Activated CD8-positive, alpha-beta T cell treated with anti-CD3 and anti-CD28 coated beads, Interleukin-2, amount 10 ng/mL, durations not matched to agents 7 days and 5 days (primary cell): ENCODE measurements at regions not wholly inside any gene's neighbourhood (a gene's known extent, or its start where the extent isn't known, plus 50 kb on each side); places are given as distances from the start of the nearest gene placed in this dataset.
"Not testable (repeated sequence)": the region's sequence is repeated elsewhere in the genome, so short reads cannot be mapped to it uniquely, and the experiment has no call there.

ENCODE experiments used
- ATAC-seq: fragments of 150-1000 bp; cut with Tn5 transposase; one replicate; pipeline ENCODE4 v1.10.0; 2021; ENCODE audit warnings: moderate library complexity
- CTCF ChIA-PET: fragments of 350-600 bp; sonication (Branson Sonifier 250); formaldehyde crosslinking; loops from one replicate; lab custom pipeline; 2021; ENCODE audit warnings: antibody characterized with exemption; lab: Charles Lee
- POLR2A ChIA-PET: fragments of 350-600 bp; sonication (Branson Sonifier 250); formaldehyde crosslinking; loops from one replicate; lab custom pipeline; 2021; ENCODE audit warnings: antibody characterized with exemption; lab: Charles Lee
- DNase-seq: peaks from one replicate; pipeline ENCODE4 v3.0.0-alpha.2; 2020
- H3K27ac Mint-ChIP-seq: one replicate; pipeline ENCODE4 v1.8.0; 2021; ENCODE audit warnings: mild to moderate bottlenecking, mixed read lengths
- H3K27me3 Mint-ChIP-seq: one replicate; pipeline ENCODE4 v1.8.0; 2021; ENCODE audit warnings: low read depth, mixed read lengths
- H3K36me3 Mint-ChIP-seq: one replicate; pipeline ENCODE4 v1.8.0; 2021; ENCODE audit warnings: low read depth, mixed read lengths
- H3K4me1 Mint-ChIP-seq: one replicate; pipeline ENCODE4 v1.8.0; 2021; ENCODE audit warnings: low read depth, mixed read lengths
- H3K4me3 Mint-ChIP-seq: one replicate; pipeline ENCODE4 v1.8.0; 2021; ENCODE audit warnings: mild to moderate bottlenecking, mixed read lengths
- H3K9me3 Mint-ChIP-seq: one replicate; pipeline ENCODE4 v1.8.0; 2022; ENCODE audit warnings: mixed read lengths; ENCODE audit not compliant: insufficient read depth

DNA sequence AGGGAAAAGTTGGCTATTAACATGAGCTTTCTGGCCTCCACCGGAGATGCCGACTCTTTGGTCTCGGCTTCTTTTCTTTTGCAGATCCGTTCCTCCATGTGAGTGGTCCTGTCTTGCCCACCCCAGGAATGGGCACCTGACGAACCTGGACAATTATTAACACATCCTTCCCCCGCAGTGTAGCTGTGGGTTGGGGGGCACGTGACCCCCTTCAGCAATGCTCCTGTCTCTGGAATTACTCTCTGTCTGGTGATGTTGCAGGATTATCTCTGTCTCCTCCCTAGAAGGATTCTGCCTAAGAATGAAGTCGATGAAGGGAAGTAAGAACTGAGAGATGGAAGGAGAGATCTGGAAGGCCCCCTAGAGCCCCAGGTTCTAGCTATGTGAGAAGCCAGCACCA is 115.2 kb upstream of the NPAS2 start:
- H3K4me1 Mint-ChIP-seq, result peaks cover 10% of the 10 kb centered on the region
- no peaks in the 10 kb centered on the region for H3K9me3 Mint-ChIP-seq

DNA sequence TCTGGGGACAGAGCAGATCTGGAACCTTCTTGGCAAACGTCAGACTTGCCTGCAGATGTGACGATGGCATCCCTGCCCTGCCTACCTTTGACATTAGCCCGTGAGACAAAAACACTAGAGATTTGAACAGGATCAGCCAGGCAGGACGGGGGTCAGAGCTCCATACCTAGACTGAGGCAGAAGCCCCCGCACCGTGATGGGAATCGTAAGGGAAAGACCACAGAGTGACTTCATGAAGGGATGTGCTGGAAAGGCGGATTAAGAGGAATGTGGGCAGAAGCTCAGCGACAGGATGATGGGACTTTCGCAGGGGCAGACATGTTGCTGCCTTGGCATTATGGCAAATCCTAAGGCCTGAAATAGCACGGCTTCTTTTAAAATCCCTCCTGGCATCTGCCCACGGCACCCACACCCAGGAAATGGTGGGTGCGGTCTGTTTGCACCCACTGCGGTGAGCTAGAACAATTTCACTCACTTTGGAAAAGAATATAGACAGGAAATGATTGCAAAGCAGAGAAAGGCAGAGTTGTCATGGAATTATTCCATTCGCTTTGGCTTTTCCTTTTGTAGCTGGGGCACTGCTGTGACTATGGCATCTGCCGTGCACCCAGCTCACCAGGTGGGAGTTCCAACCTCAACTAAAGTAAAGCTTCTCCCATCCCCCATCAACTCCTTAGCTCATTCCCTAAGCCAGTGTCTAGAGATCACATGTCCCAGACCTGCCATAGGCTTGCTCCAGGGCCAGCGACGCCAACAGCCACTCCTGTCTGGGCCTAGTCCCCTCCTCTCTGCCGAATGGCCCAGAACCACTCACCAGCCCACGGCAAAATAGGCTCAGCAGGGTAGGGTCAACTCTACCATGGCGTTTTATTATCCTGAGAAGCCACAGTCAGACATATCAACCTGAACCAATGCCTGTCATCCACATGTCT is 112.7 kb upstream of the NPAS2 start:
- POLR2A ChIA-PET, result no interaction called here
- H3K4me3 Mint-ChIP-seq, result no peak overlapping the region

More for the DNA sequence above, 115.2 kb upstream of the NPAS2 start:
- POLR2A ChIA-PET, result no interaction called here
- CTCF ChIA-PET, result interaction anchor here (1.1 kb wide), 1 partner anchor 95 kb away, joined by 3 read pairs; no protein-coding TSS in a partner anchor
- no peak overlapping the region for H3K27ac Mint-ChIP-seq
- H3K36me3 Mint-ChIP-seq, result no peaks in the 10 kb centered on the region
- DNase-seq (no peak), ATAC-seq (no peak)
- no peak overlapping the region for H3K4me3 Mint-ChIP-seq
- H3K27me3 Mint-ChIP-seq, result peaks cover 5% of the 10 kb centered on the region

DNA sequence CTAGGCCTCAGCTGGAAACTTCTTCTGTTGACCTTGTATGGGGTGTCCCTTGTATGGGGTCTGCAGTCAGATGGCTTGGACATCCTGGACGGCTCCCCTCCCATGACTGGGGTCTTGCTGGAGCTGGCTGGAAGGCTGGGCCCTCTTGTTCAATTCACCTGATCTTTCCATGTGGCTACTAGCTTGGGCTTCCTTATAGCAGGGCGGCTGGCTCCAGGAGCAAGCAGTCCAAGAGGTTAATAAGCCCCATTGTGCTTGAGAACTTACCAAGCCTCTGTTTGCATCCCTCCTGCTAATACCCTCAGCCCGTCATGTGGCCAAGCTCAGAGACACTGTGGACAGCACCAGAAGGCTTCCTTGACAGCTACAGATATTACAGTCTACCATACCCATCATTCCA is 111.6 kb upstream of the NPAS2 start:
- POLR2A ChIA-PET, result no interaction called here
- H3K27me3 Mint-ChIP-seq, result no peaks in the 10 kb centered on the region
- no peak overlapping the region for H3K4me3 Mint-ChIP-seq
- no peaks in the 10 kb centered on the region for H3K9me3 Mint-ChIP-seq
- CTCF ChIA-PET, result interaction anchor here (1.0 kb wide), 1 partner anchor 99 kb away, joined by 3 read pairs; no protein-coding TSS in a partner anchor
- H3K27ac Mint-ChIP-seq, result no peak overlapping the region
- no peak for ATAC-seq
- no peak for DNase-seq
- peaks cover 10% of the 10 kb centered on the region for H3K4me1 Mint-ChIP-seq
- H3K36me3 Mint-ChIP-seq, result no peaks in the 10 kb centered on the region

More for the DNA sequence above, 112.7 kb upstream of the NPAS2 start:
- Mint-ChIP-seq H3K9me3 (no peaks in the 10 kb centered on the region), H3K27me3 (peaks cover 2% of the 10 kb centered on the region), H3K36me3 (no peaks in the 10 kb centered on the region), H3K4me1 (peaks cover 10% of the 10 kb centered on the region), H3K27ac (no peak overlapping the region)
- ATAC-seq (no peak), DNase-seq (peak; percentile 4)
- CTCF ChIA-PET, result interaction anchor here (0.6 to 1.0 kb wide), 3 partner anchors 97 to 546 kb away, joined by 3 read pairs; no protein-coding TSS in a partner anchor

DNA sequence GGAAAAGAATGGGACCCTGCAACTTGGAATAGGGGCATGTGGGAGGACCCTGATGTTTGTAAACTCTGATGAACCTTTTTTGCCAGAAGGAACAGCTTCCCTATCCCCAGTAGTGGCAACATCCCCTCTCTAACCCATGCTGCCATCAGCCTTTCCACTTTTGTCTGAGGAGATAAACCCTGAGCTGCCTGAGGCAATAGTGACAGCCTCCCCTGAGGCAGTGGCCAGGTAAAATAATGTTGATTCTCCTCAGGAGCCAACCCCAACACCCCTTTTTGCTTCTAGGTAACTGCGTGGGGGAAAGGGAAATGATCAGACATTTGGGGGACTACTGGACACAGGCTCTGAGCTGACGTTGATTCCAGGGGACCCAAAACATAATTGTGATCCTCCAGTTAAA is 106.8 kb upstream of the NPAS2 start:
- Mint-ChIP-seq H3K27me3 (no peaks in the 10 kb centered on the region), H3K9me3 (no peaks in the 10 kb centered on the region), H3K27ac (no peak overlapping the region), H3K4me1 (no peaks in the 10 kb centered on the region), H3K36me3 (no peaks in the 10 kb centered on the region), H3K4me3 (no peak overlapping the region)
- ATAC-seq (no peak), DNase-seq (no peak)
- ChIA-PET CTCF (no interaction called here), POLR2A (no interaction called here)

DNA sequence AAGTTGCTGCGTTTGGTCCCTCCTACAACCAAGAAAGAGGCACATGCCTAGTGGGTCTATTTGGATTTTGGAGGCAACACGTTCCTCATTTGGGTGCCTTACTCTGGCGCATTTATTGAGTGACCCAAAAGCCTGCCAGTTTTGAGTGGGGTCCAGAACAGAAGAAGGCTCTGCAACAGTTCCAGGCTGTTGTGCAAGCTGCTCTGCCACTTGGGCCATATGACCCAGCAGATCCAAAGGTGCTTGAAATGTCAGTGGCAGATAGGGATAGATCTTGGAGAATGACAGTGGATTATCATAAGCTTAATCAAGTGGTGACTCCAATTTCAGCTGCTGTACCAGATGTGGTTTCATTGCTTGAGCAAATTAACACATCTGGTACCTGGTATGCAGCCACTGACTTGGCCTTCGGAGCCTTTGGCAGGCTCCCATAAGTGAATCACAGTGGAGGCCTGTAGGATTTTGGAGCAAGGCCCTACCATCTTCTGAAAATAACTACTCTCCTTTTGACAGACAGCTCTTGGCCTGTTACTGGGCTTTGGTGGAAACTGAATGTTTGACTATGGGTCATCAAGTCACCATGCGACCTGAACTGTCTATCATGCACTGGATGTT is 105.4 kb upstream of the NPAS2 start:
- DNase-seq, H3K27ac Mint-ChIP-seq, CTCF ChIA-PET, POLR2A ChIA-PET, H3K9me3 Mint-ChIP-seq, H3K36me3 Mint-ChIP-seq, H3K4me1 Mint-ChIP-seq, ATAC-seq, H3K27me3 Mint-ChIP-seq, H3K4me3 Mint-ChIP-seq: not testable (repeated sequence)

DNA sequence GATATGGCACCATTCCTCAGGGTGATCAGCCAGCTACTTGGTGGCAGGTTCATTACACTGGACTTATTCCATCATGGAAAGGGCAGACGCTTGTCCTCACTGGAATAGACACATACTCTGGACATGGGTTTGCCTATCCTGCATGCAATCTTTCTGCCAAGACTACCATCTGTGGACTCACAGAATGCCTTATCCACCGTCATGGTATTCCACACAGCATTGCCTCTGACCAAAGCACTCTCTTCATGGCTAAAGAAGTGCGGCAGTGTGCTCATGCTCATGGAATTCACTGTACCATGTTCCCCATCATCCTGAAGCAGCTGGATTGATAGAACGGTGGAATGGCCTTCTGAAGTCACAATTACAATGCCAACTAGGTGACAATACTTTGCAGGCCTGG is 104.1 kb upstream of the NPAS2 start:
- DNase-seq, H3K4me1 Mint-ChIP-seq, H3K4me3 Mint-ChIP-seq, ATAC-seq, POLR2A ChIA-PET, H3K9me3 Mint-ChIP-seq, CTCF ChIA-PET, H3K27me3 Mint-ChIP-seq, H3K27ac Mint-ChIP-seq, H3K36me3 Mint-ChIP-seq: not testable (repeated sequence)

DNA sequence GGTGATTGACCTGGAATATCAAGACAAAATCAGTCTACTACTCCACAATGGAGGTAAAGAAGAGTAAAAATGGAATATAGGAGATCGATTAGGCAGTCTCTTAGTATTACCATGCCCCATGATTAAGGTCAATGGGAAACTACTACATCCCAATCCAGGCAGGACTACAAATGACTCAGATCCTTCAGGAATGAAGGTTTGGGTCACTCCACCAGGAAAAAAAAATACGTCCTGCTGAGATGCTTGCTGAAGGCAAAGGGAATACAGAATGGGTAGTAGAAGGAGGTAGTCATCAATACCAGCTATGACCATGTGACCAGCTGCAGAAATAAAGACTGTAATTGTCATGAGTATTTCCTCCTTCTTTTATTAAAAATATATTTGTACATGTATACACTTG is 103.4 kb upstream of the NPAS2 start:
- Mint-ChIP-seq H3K4me1 (no peaks in the 10 kb centered on the region), H3K36me3 (no peaks in the 10 kb centered on the region), H3K4me3 (no peak overlapping the region), H3K27ac (no peak overlapping the region), H3K27me3 (no peaks in the 10 kb centered on the region), H3K9me3 (no peaks in the 10 kb centered on the region)
- CTCF ChIA-PET, result no interaction called here
- POLR2A ChIA-PET, result no interaction called here
- DNase-seq (no peak), ATAC-seq (no peak)

DNA sequence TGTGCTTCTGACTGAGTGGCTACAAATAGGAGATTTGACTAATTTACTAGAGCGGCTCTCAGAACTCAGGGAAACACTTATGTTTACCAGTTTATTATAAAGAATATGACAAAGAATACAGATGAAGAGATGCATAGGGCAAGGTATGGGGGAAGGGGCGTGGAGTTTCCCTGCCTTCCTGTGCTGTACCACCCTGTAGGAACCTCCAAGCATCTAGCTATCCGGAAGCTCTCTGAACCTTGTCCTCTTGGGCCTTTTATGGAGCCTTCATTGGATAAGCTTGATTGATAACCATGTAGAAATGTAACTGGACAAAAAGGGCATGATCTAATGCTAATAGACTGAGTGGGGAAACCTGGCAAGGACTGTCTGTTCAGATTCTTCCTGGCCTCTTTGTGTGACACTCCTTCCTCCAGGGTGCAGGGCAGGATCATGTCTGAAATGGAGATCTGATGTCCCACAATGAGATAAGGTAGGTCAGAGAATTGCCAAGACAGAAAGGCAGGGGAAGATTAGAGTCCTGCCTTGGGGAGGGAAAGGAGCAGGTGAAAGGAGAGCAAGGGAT is 101.8 kb upstream of the NPAS2 start:
- no peak for ATAC-seq
- ChIA-PET CTCF (no interaction called here), POLR2A (no interaction called here)
- no peaks in the 10 kb centered on the region for H3K4me1 Mint-ChIP-seq
- no peak for DNase-seq
- no peaks in the 10 kb centered on the region for H3K27me3 Mint-ChIP-seq
- no peak overlapping the region for H3K4me3 Mint-ChIP-seq
- H3K36me3 Mint-ChIP-seq, result no peaks in the 10 kb centered on the region
- H3K27ac Mint-ChIP-seq, result no peak overlapping the region
- H3K9me3 Mint-ChIP-seq, result no peaks in the 10 kb centered on the region

DNA sequence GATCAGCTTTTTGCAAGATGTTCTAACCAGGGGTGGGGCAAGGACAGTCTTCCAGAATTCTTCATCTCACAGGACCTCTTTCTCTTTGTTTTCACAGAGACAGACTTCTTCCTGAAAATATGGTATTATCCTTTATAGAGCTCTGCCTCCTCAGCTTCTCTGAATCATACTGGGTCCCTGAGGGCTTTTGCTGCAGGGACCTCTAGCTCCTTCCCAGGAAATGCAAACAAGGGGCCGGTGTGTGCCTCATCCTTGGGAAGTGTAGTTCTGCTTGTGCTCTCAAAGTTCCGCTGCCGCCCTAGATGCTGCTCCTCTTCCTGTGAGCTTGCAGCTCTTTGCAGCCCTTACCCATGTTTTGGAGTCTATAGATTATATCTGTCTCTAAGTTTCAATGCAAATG is 99.5 kb upstream of the NPAS2 start:
- Mint-ChIP-seq H3K4me1 (no peaks in the 10 kb centered on the region), H3K36me3 (no peaks in the 10 kb centered on the region), H3K27me3 (no peaks in the 10 kb centered on the region), H3K27ac (no peak overlapping the region), H3K9me3 (no peaks in the 10 kb centered on the region), H3K4me3 (no peak overlapping the region)
- CTCF ChIA-PET, result interaction anchor here (0.7 to 1.4 kb wide), 2 partner anchors 150 to 282 kb away, joined by 3 read pairs; no protein-coding TSS in a partner anchor
- no peak for ATAC-seq
- POLR2A ChIA-PET, result no interaction called here
- no peak for DNase-seq

DNA sequence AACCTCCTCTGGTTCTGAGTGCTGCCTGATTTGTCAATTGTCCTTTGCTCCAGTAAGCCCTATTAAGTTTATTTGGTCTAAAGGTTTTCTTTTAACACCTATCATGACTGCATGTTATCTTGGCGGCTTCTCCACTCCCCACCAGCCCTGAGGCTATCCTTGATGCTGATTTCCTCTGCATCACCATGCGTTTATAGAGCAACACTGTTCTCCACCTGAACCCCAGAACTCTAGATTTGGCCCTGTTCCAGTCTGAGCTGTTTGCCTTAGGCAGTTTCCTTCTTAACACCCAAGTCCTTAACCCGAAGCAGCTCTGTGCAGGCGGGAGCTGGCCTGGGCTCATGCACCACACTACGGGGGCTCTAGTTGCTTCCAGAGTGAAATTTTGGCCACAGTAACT is 98.2 kb upstream of the NPAS2 start:
- no peaks in the 10 kb centered on the region for H3K9me3 Mint-ChIP-seq
- H3K27ac Mint-ChIP-seq, result no peak overlapping the region
- ChIA-PET CTCF (interaction anchor here (1.6 kb wide), 1 partner anchor 112 kb away, joined by 4 read pairs; no protein-coding TSS in a partner anchor), POLR2A (no interaction called here)
- ATAC-seq (no peak), DNase-seq (no peak)
- H3K27me3 Mint-ChIP-seq, result no peaks in the 10 kb centered on the region
- H3K4me3 Mint-ChIP-seq, result no peak overlapping the region
- no peaks in the 10 kb centered on the region for H3K4me1 Mint-ChIP-seq
- no peaks in the 10 kb centered on the region for H3K36me3 Mint-ChIP-seq

DNA sequence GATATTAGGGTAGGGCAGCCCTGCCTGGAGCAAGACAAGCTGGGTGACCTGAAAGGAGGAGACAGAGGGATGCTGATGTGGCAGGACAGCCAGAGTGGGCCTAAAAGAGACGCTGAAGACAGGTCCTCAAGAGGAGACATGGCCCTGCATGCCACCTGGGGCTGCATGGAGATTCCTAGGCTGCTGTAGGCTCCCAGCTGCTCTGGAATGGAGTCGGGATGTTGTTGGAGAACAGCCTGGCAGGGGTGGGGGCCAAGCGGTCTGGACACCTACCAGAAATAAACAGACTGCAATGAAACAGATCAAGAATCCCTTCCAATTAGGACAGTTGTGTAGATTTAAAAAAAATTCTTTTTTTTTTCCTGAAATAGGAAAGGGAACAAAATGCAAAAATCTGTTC is 97.8 kb upstream of the NPAS2 start:
- Mint-ChIP-seq H3K4me1 (no peaks in the 10 kb centered on the region), H3K4me3 (no peak overlapping the region), H3K9me3 (no peaks in the 10 kb centered on the region), H3K36me3 (no peaks in the 10 kb centered on the region), H3K27ac (no peak overlapping the region), H3K27me3 (no peaks in the 10 kb centered on the region)
- ChIA-PET POLR2A (no interaction called here), CTCF (interaction anchor here (1.6 kb wide), 1 partner anchor 112 kb away, joined by 4 read pairs; no protein-coding TSS in a partner anchor)
- no peak for DNase-seq
- no peak for ATAC-seq

DNA sequence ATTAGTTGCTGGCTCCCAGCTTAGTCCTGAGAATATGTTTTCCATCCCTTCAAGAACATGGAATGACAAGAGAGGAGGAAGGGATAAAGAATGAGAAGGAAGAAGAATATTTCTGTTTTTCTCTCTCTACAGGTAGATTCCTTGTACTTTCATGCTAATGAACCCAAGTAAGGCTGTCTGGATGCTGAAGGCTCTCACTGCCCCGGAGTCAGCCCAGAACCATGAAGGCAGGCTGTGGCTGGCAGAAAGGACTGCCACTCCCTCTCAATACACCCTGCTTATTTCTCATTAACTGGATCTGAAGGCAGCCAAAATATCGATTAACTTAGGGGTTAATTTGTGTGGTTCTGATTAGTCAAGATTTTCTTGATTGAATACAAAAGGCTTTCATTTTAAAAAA is 93.1 kb upstream of the NPAS2 start:
- CTCF ChIA-PET, result interaction anchor here (1.0 kb wide), 1 partner anchor 117 kb away, joined by 3 read pairs; no protein-coding TSS in a partner anchor
- H3K27ac Mint-ChIP-seq, result no peak overlapping the region

More for the DNA sequence above, 93.1 kb upstream of the NPAS2 start:
- ATAC-seq, result no peak
- Mint-ChIP-seq H3K4me3 (no peak overlapping the region), H3K36me3 (no peaks in the 10 kb centered on the region), H3K9me3 (peaks cover 5% of the 10 kb centered on the region), H3K4me1 (no peaks in the 10 kb centered on the region), H3K27me3 (peaks cover 6% of the 10 kb centered on the region)
- POLR2A ChIA-PET, result no interaction called here
- no peak for DNase-seq
